ENCODE measurements at regions not wholly inside any gene's neighbourhood (a gene's known extent, or its start where the extent isn't known, plus 50 kb on each side); places are given as distances from the start of the nearest gene placed in this dataset.

GRCh38 chr5:29697785-29698414, 1495.6 kb upstream of the CDH6 start:
- TF ChIP-seq EZH2 (IDR thresholded peaks at IDR 0.05; ENCODE audit: borderline replicate concordance, low read depth, low read length, severe bottlenecking): no peak
- TF ChIP-seq POLR2A (IDR thresholded peaks at IDR 0.05; ENCODE audit: low read depth, low read length): no peak
- TF ChIP-seq, protein P1, sequence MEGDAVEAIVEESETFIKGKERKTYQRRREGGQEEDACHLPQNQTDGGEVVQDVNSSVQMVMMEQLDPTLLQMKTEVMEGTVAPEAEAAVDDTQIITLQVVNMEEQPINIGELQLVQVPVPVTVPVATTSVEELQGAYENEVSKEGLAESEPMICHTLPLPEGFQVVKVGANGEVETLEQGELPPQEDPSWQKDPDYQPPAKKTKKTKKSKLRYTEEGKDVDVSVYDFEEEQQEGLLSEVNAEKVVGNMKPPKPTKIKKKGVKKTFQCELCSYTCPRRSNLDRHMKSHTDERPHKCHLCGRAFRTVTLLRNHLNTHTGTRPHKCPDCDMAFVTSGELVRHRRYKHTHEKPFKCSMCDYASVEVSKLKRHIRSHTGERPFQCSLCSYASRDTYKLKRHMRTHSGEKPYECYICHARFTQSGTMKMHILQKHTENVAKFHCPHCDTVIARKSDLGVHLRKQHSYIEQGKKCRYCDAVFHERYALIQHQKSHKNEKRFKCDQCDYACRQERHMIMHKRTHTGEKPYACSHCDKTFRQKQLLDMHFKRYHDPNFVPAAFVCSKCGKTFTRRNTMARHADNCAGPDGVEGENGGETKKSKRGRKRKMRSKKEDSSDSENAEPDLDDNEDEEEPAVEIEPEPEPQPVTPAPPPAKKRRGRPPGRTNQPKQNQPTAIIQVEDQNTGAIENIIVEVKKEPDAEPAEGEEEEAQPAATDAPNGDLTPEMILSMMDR (IDR thresholded peaks at IDR 0.05; ENCODE audit: extremely low read depth in 1 of 2, insufficient read depth in 1 of 2, low read depth in 1 of 2, low read length in 2 of 2): no peak

All from endothelial cell of umbilical vein (primary cell).